Stimulated activated naive CD8-positive, alpha-beta T cell treated with anti-CD3 and anti-CD28 coated beads, Interleukin-15, amount 100 ng/mL, for 72 hours (primary cell): ENCODE measurements at regions not wholly inside any gene's neighbourhood (a gene's known extent, or its start where the extent isn't known, plus 50 kb on each side); places are given as distances from the start of the nearest gene placed in this dataset.

Source experiments
- ATAC-seq: fragments of 150-1000 bp; cut with Tn5 transposase; 2 replicates; pipeline ENCODE4 v1.10.0; 2021; ENCODE audit warnings: mild to moderate bottlenecking, moderate library complexity
- DNase-seq, 2 donors: peaks; one replicate each; pipeline ENCODE4 v3.0.0; 2021 to 2022
- H3K27ac Mint-ChIP-seq, 2 donors: one replicate each; pipeline ENCODE4 v1.8.0; 2022; ENCODE audit warnings: mild to moderate bottlenecking in 2 of 2, mixed read lengths in 2 of 2, moderate library complexity in 2 of 2
- H3K27me3 Mint-ChIP-seq: one replicate; pipeline ENCODE4 v1.8.0; 2022; ENCODE audit warnings: mixed read lengths
- H3K4me1 Mint-ChIP-seq: one replicate; pipeline ENCODE4 v1.8.0; 2022; ENCODE audit warnings: mild to moderate bottlenecking, mixed read lengths
- H3K4me3 Mint-ChIP-seq, 2 donors: one replicate each; pipeline ENCODE4 v1.8.0; 2022; ENCODE audit warnings: mild to moderate bottlenecking in 2 of 2, mixed read lengths in 2 of 2, moderate library complexity in 1 of 2
- H3K9me3 Mint-ChIP-seq, 2 donors: one replicate each; pipeline ENCODE4 v1.8.0; 2022; ENCODE audit warnings: mixed read lengths in 2 of 2

DNA sequence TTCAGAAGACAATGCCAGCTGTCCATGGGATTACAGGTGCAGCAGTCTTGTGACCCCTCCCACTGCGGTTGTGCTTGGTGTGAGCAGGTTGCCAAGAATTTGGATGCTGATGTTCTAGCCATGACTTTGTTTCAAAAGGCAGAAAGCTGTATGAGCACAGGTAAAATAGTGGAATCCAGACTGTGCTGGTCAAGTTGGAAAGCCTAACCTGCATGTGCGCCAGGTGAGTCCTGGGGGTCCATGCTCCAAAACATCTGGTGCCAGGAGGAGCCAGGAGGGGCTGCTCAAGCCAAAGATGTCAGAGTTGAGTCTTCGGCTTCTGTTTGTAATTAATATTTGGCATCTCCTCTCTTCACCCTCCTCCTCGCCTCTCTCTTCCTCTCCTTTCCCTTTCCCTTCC, 330.1 kb downstream of the MYCN start:
- Mint-ChIP-seq H3K27me3 (no peaks in the 10 kb centered on the region), H3K4me3 (no peak overlapping the region), H3K9me3 (no peaks in the 10 kb centered on the region), H3K4me1 (no peaks in the 10 kb centered on the region), H3K27ac (no peak overlapping the region)
- ATAC-seq: no peak
- no peak for DNase-seq

DNA sequence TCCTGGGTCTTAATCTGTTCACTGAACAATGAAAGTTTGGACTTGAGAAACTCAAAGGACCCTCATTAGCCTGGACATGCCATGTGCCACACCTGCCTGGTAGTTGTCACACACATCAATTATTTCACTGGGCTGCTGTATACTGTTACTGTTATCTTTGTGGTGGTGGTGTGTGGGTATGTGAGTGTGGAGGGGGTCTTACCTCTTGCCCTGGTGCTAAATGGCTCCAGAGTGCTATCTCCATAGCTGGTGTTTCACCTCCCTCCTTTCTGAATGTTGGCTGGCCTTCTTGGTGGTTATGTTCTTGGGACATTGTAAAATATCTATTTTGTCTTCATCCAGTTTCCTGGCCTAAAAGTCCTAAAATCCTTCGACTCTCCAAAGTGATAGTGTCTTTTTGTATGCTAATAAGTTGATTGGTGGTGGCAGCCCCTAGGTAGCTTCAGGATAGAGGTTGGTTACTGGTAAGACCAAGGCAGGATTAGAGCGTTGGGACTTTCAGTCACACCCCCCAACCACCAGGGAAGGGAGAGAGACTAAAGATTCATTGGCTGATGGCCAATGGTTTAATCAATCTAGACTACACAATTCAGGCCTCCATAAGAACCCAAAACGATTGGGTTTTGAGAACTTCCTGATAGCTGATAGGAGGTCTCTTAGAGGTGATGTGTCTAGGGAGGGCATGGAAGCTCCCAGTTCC, 328.1 kb downstream of the MYCN start:
- Mint-ChIP-seq H3K27ac (no peak overlapping the region), H3K4me1 (no peaks in the 10 kb centered on the region), H3K4me3 (no peak overlapping the region), H3K27me3 (no peaks in the 10 kb centered on the region), H3K9me3 (no peaks in the 10 kb centered on the region)
- DNase-seq: no peak
- no peak for ATAC-seq

DNA sequence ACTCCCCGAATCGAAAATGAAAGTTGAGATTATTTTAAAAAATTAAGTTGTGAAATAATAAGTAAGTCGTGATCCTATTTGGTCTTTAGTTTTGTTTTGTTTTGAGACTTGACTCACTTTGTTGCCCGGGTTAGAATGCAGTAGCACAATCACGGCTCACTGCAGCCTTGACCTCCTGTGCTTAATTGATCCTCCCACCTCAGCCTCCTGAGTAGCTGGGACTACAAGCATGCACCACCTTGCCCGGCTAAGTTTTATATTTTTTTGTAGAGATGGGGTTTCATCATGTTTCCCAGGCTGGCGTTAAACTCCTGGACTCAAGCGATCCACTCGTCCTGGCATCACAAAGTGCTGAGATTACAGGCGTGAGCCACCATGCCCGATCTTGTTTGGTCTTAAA, 326.2 kb downstream of the MYCN start:
- H3K9me3 Mint-ChIP-seq: no peaks in the 10 kb centered on the region
- ATAC-seq (no peak), DNase-seq (no peak)
- no peaks in the 10 kb centered on the region for H3K4me1 Mint-ChIP-seq
- no peaks in the 10 kb centered on the region for H3K27me3 Mint-ChIP-seq
- H3K4me3 Mint-ChIP-seq: no peak overlapping the region
- H3K27ac Mint-ChIP-seq: no peak overlapping the region

DNA sequence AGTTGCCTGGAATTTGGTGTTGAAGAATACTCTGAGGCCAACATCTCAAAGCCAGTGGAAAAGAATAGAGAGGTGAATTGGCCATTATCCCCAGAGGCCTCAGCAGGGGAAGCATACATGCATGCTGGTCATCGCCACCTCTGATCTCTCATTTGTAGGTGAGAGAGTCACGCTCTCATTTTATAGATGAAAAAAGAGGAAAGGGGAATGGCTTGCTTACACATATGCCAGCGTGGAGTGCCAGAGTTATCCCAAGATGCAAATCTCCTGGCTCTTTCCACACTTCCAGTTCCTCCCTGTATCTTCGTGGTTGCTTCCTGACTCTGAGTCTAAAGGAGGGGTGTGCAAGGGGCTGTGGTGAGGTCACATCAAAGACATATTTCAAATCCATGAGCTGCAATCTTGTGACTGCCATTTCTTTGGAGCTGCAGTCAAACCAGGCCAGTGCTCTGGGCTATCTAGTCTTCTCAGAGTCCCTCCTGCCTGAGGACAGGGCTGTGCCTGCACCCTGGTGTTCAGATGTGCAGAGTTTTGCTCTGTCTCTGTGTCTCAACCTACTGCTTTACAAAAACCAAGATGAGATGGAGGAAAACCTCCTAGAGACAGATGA, 324.7 kb downstream of the MYCN start:
- Mint-ChIP-seq H3K4me1 (no peaks in the 10 kb centered on the region), H3K27ac (no peak overlapping the region), H3K9me3 (no peaks in the 10 kb centered on the region), H3K27me3 (no peaks in the 10 kb centered on the region), H3K4me3 (no peak overlapping the region)
- no peak for DNase-seq
- ATAC-seq: no peak

GRCh38 chr2:16264491-16264890, 324.1 kb downstream of the MYCN start:
- Mint-ChIP-seq H3K9me3 (no peaks in the 10 kb centered on the region), H3K27me3 (no peaks in the 10 kb centered on the region), H3K27ac (no peak overlapping the region), H3K4me3 (no peak overlapping the region), H3K4me1 (no peaks in the 10 kb centered on the region)
- ATAC-seq: no peak
- no peak for DNase-seq

DNA sequence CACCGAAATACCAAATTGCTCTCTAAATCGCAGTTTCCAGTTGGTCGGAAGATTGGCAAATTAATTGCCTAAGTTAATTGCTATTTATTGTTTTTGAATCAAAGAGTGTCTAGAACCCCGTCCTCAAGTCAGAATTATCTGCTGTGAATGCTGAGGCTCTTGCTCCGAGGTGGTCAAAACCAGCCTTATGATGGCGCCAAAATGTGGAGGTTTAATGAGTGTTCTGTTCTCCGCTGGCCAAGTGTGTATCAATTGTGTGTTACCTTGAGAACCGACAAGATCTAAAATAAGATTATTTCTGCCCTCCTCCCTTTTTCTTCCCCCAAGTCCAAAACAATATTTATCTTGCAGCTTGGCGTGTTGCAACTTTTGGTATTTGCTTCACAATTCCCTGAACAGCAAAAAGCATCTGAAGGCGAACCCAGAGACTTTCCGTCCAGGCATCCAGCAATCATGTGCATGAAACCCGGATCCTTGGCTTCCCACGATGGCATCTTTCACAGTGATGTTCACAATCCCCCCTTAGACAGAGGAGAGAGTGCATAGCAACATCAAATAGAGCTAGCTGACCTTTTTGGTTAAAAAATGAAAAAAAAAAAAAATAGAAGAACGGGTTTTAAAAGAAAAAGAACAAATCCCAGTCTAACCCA, 323.0 kb downstream of the MYCN start:
- no peak overlapping the region for H3K27ac Mint-ChIP-seq
- no peak overlapping the region for H3K4me3 Mint-ChIP-seq
- no peak for DNase-seq
- H3K4me1 Mint-ChIP-seq: no peaks in the 10 kb centered on the region
- H3K27me3 Mint-ChIP-seq: peaks cover 3% of the 10 kb centered on the region
- H3K9me3 Mint-ChIP-seq: no peaks in the 10 kb centered on the region
- ATAC-seq: no peak

- ATAC-seq (no peak), DNase-seq (no peak)
- Mint-ChIP-seq H3K27ac (peak overlapping the region in 1 of 2 donors; percentile 48), H3K4me1 (peaks cover 7% of the 10 kb centered on the region), H3K4me3 (no peak overlapping the region), H3K27me3 (peaks cover 10% of the 10 kb centered on the region), H3K9me3 (no peaks in the 10 kb centered on the region)
These were observed 322.3 kb downstream of the MYCN start for GRCh38 chr2:16262526-16263178.

DNA sequence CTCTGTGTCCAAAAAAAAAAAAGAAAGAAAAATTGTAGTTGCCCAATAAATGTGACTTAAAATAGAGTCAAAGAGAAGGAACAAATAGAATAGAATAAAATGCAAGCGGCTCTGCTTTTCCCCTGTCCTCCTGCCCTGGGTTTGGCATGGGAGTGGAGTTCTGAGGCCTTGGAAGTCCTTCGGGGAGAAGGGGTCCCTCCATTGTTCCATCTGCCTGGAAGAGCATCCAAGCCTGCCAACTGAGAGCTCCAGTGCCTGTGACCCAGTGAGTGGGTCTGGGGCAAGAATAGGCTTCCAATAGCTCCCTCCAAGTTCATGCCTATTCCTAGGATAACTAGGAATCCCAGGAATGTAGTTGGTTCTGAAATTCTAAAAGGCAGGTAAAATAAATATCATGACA, 321.4 kb downstream of the MYCN start:
- DNase-seq (no peak), ATAC-seq (no peak)
- H3K9me3 Mint-ChIP-seq: no peaks in the 10 kb centered on the region
- H3K27me3 Mint-ChIP-seq: peaks cover 12% of the 10 kb centered on the region
- no peak overlapping the region for H3K4me3 Mint-ChIP-seq
- H3K4me1 Mint-ChIP-seq: peaks cover 15% of the 10 kb centered on the region
- no peak overlapping the region for H3K27ac Mint-ChIP-seq

- no peaks in the 10 kb centered on the region for H3K9me3 Mint-ChIP-seq
- peaks cover 19% of the 10 kb centered on the region for H3K4me1 Mint-ChIP-seq
- H3K27ac Mint-ChIP-seq: no peak overlapping the region
- DNase-seq (no peak), ATAC-seq (no peak)
- peaks cover 18% of the 10 kb centered on the region for H3K27me3 Mint-ChIP-seq
- no peak overlapping the region for H3K4me3 Mint-ChIP-seq
These were observed 320.7 kb downstream of the MYCN start for GRCh38 chr2:16261071-16261470.

GRCh38 chr2:16260041-16260830, 319.9 kb downstream of the MYCN start:
- H3K4me1 Mint-ChIP-seq: peaks cover 19% of the 10 kb centered on the region
- no peak for DNase-seq
- no peaks in the 10 kb centered on the region for H3K9me3 Mint-ChIP-seq
- H3K27me3 Mint-ChIP-seq: peaks cover 25% of the 10 kb centered on the region
- no peak for ATAC-seq
- no peak overlapping the region for H3K4me3 Mint-ChIP-seq
- H3K27ac Mint-ChIP-seq: peak overlapping the region in 1 of 2 donors; percentile 57

GRCh38 chr2:16259010-16259409, 318.7 kb downstream of the MYCN start:
- peaks cover 19% of the 10 kb centered on the region for H3K4me1 Mint-ChIP-seq
- no peak overlapping the region for H3K27ac Mint-ChIP-seq
- no peaks in the 10 kb centered on the region for H3K9me3 Mint-ChIP-seq
- no peak overlapping the region for H3K4me3 Mint-ChIP-seq
- no peak for DNase-seq
- no peak for ATAC-seq
- H3K27me3 Mint-ChIP-seq: peaks cover 25% of the 10 kb centered on the region

GRCh38 chr2:16258350-16258749, 318.0 kb downstream of the MYCN start:
- DNase-seq (no peak), ATAC-seq (no peak)
- H3K9me3 Mint-ChIP-seq: no peaks in the 10 kb centered on the region
- H3K27me3 Mint-ChIP-seq: peaks cover 25% of the 10 kb centered on the region
- H3K27ac Mint-ChIP-seq: no peak overlapping the region
- H3K4me1 Mint-ChIP-seq: peaks cover 19% of the 10 kb centered on the region
- H3K4me3 Mint-ChIP-seq: no peak overlapping the region

GRCh38 chr2:16257322-16258028, 317.1 kb downstream of the MYCN start:
- Mint-ChIP-seq H3K9me3 (no peaks in the 10 kb centered on the region), H3K27me3 (peaks cover 25% of the 10 kb centered on the region), H3K27ac (peak overlapping the region in 1 of 2 donors; percentile 19), H3K4me1 (peaks cover 19% of the 10 kb centered on the region), H3K4me3 (no peak overlapping the region)
- peak; percentile 75 for ATAC-seq
- no peak for DNase-seq

DNA sequence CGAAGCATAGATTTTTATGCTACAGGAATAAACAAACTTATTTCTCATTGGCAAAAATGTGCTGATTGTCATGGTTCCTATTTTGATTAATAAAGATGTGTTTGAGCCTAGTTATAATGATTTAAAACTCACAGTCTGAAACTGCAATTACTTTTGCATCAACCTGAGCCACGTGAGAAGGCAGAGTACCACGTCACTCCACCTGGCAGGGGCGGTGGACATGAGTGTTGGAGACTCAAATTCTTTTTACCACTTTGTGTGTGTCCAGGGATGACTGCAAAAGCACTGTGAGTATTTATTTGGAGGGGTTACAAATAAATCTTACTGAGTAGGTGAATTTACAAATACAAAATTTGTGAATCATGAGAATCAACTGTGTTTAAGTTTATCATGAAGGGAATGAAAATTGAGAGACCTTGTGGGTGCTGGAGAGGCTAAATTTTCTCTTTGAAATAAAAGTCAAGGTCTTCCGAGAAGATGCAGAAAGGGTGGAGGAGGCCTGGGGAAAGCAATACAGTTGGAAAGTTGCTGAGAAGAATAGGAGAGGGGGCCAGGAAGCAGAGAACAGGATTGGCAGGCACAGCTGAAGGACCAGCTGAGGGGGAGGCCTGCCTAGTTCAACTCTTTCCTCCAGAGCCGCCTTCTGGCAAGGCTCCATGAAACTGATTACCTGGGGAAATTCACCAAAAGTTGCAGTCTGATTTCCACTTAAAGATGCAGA, 316.4 kb downstream of the MYCN start:
- Mint-ChIP-seq H3K4me3 (no peak overlapping the region), H3K27me3 (peaks cover 25% of the 10 kb centered on the region), H3K4me1 (peaks cover 19% of the 10 kb centered on the region), H3K27ac (peak overlapping the region in 1 of 2 donors; percentile 19), H3K9me3 (no peaks in the 10 kb centered on the region)
- ATAC-seq (no peak), DNase-seq (no peak)
